ENCODE measurements at regions not wholly inside any gene's neighbourhood (a gene's known extent, or its start where the extent isn't known, plus 50 kb on each side); places are given as distances from the start of the nearest gene placed in this dataset.
"Not testable (repeated sequence)": the region's sequence is repeated elsewhere in the genome, so short reads cannot be mapped to it uniquely, and the experiment has no call there.

DNA sequence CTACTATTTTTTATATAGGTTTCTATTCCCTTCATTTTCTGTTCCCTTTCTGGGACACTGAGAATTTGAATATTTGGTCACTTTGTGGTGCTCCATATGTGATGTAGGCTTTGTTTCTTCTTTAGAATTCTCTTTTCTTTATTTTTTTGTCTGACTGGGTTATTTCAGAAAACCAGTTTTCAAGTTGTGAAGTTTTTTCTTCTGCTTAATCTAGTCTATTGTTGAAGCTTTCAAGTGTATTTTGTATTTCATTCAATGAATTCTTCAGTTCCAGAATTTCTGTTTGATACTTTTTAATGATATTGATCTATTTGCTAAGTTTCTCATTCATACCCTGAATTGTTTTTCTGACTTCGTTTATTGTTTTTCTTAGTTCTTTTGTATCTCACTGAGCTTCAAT lies 96.2 kb upstream of the HAND2 start:
- H3K4me3 ChIP-seq (ENCODE audit: insufficient read depth, low read length), result no peak overlapping the region
- DNase-seq (ENCODE audit: insufficient read length, low spot score, missing footprints), result no peak
- H3K27ac ChIP-seq (ENCODE audit: low read depth, low read length), result no peak overlapping the region
- H3K9me3 ChIP-seq (ENCODE audit: low read depth, low read length), result no peaks in the 10 kb centered on the region
- TF ChIP-seq CTCF (IDR thresholded peaks at IDR 0.05; ENCODE audit: extremely low read depth, low read depth, low read length), result no peak
- H3K27me3 ChIP-seq (ENCODE audit: insufficient read depth, low read length), result no peaks in the 10 kb centered on the region
- no peaks in the 10 kb centered on the region for H3K36me3 ChIP-seq (ENCODE audit: insufficient read depth, low read length)
- no peaks in the 10 kb centered on the region for H3K79me2 ChIP-seq (ENCODE audit: insufficient read depth, low read length)
- H3K4me1 ChIP-seq (ENCODE audit: insufficient read depth, low read length), result no peaks in the 10 kb centered on the region
- H3K4me2 ChIP-seq (ENCODE audit: insufficient read depth, low read length), result no peak overlapping the region
- H2AFZ ChIP-seq (ENCODE audit: low read length), result no peak overlapping the region
- no peaks in the 10 kb centered on the region for H4K20me1 ChIP-seq (ENCODE audit: insufficient read depth, low read length)

DNA sequence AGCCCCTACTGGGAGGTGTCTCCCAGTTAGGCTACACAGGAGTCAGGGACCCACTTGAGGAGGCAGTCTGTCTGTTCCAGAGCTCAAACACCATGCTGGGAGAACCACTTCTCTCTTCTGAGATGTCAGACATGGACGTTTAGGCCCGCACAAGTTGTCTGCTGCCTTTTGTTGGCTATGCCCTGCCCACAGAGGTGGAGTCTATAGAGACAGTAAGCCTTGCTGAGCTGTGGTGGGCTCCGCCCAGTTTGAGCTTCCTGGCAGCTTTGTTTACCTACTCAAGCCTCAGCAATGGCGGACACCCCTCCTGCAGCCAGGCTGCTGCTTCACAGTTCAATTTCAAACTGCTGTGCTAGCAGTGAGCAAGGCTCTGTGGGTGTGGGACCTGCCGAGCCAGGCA lies 88.6 kb upstream of the HAND2 start:
- H3K27me3 ChIP-seq (ENCODE audit: insufficient read depth, low read length); DNase-seq (ENCODE audit: insufficient read length, low spot score, missing footprints); H3K4me1 ChIP-seq (ENCODE audit: insufficient read depth, low read length); H3K36me3 ChIP-seq (ENCODE audit: insufficient read depth, low read length); H3K9me3 ChIP-seq (ENCODE audit: low read depth, low read length); H3K27ac ChIP-seq (ENCODE audit: low read depth, low read length); H3K79me2 ChIP-seq (ENCODE audit: insufficient read depth, low read length); H3K4me2 ChIP-seq (ENCODE audit: insufficient read depth, low read length); H4K20me1 ChIP-seq (ENCODE audit: insufficient read depth, low read length); H2AFZ ChIP-seq (ENCODE audit: low read length); H3K4me3 ChIP-seq (ENCODE audit: insufficient read depth, low read length): not testable (repeated sequence)

DNA sequence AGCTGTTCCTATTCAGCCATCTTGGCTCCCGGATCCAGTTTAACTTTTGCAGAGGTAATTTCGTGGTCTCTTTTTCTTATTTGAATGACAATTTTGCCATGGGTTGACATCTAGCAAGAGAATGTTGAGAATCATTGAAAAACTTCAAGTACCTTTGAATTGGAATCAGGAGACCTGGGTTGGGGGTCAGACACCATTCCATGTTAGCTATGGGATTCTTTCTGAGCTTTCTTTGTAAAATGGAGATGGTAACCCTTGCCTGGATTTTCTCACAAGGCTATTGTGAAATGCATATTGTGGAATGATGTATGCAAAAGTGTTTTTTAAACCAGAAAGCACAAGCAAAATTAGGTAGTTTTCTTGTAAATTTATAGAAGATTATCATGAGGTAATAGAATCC lies 79.1 kb upstream of the HAND2 start:
- H3K27ac ChIP-seq (ENCODE audit: low read depth, low read length), result no peak overlapping the region
- no peaks in the 10 kb centered on the region for H3K4me1 ChIP-seq (ENCODE audit: insufficient read depth, low read length)
- no peaks in the 10 kb centered on the region for H3K9me3 ChIP-seq (ENCODE audit: low read depth, low read length)
- H3K4me2 ChIP-seq (ENCODE audit: insufficient read depth, low read length), result no peak overlapping the region
- no peaks in the 10 kb centered on the region for H3K36me3 ChIP-seq (ENCODE audit: insufficient read depth, low read length)
- H3K27me3 ChIP-seq (ENCODE audit: insufficient read depth, low read length), result no peaks in the 10 kb centered on the region
- H2AFZ ChIP-seq (ENCODE audit: low read length), result no peak overlapping the region
- no peak overlapping the region for H3K4me3 ChIP-seq (ENCODE audit: insufficient read depth, low read length)
- H4K20me1 ChIP-seq (ENCODE audit: insufficient read depth, low read length), result no peaks in the 10 kb centered on the region
- no peak for DNase-seq (ENCODE audit: insufficient read length, low spot score, missing footprints)
- no peak for TF ChIP-seq CTCF (IDR thresholded peaks at IDR 0.05; ENCODE audit: extremely low read depth, low read depth, low read length)
- no peaks in the 10 kb centered on the region for H3K79me2 ChIP-seq (ENCODE audit: insufficient read depth, low read length)

DNA sequence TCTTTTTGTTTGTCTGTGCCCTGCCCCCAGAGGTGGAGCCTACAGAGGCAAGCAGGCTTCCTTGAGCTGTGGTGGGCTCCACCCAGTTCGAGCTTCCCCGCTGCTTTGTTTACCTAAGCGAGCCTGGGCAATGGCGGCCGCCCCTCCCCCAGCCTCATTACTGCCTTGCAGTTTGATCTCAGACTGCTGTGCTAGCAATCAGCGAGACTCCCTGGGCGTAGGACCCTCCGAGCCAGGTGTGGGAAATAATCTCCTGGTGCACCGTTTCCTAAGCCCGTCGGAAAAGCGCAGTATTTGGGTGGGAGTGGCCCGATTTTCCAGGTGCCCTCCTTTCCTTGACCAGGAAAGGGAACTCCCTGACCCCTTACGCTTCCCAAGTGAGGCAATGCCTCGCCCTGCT lies 78.6 kb upstream of the HAND2 start:
- not testable (repeated sequence) for H3K4me3 ChIP-seq (ENCODE audit: insufficient read depth, low read length); H3K9me3 ChIP-seq (ENCODE audit: low read depth, low read length); H3K27me3 ChIP-seq (ENCODE audit: insufficient read depth, low read length); H3K27ac ChIP-seq (ENCODE audit: low read depth, low read length); H2AFZ ChIP-seq (ENCODE audit: low read length); H3K36me3 ChIP-seq (ENCODE audit: insufficient read depth, low read length); DNase-seq (ENCODE audit: insufficient read length, low spot score, missing footprints); H3K4me2 ChIP-seq (ENCODE audit: insufficient read depth, low read length); H3K4me1 ChIP-seq (ENCODE audit: insufficient read depth, low read length); H3K79me2 ChIP-seq (ENCODE audit: insufficient read depth, low read length); H4K20me1 ChIP-seq (ENCODE audit: insufficient read depth, low read length)

- H2AFZ ChIP-seq (ENCODE audit: low read length), result no peak overlapping the region
- no peak overlapping the region for H3K4me3 ChIP-seq (ENCODE audit: insufficient read depth, low read length)
- TF ChIP-seq CTCF (IDR thresholded peaks at IDR 0.05; ENCODE audit: extremely low read depth, low read depth, low read length), result no peak
- no peaks in the 10 kb centered on the region for H3K79me2 ChIP-seq (ENCODE audit: insufficient read depth, low read length)
- H3K27me3 ChIP-seq (ENCODE audit: insufficient read depth, low read length), result no peaks in the 10 kb centered on the region
- H3K9me3 ChIP-seq (ENCODE audit: low read depth, low read length), result no peaks in the 10 kb centered on the region
- no peaks in the 10 kb centered on the region for H4K20me1 ChIP-seq (ENCODE audit: insufficient read depth, low read length)
- DNase-seq (ENCODE audit: insufficient read length, low spot score, missing footprints), result no peak
- no peaks in the 10 kb centered on the region for H3K36me3 ChIP-seq (ENCODE audit: insufficient read depth, low read length)
- H3K27ac ChIP-seq (ENCODE audit: low read depth, low read length), result no peak overlapping the region
- no peaks in the 10 kb centered on the region for H3K4me1 ChIP-seq (ENCODE audit: insufficient read depth, low read length)
- no peak overlapping the region for H3K4me2 ChIP-seq (ENCODE audit: insufficient read depth, low read length)
Measured at GRCh38 chr4:173591760-173592159, 61.7 kb upstream of the HAND2 start.
